ENCODE measurements at regions not wholly inside any gene's neighbourhood (a gene's known extent, or its start where the extent isn't known, plus 50 kb on each side); places are given as distances from the start of the nearest gene placed in this dataset.

DNA sequence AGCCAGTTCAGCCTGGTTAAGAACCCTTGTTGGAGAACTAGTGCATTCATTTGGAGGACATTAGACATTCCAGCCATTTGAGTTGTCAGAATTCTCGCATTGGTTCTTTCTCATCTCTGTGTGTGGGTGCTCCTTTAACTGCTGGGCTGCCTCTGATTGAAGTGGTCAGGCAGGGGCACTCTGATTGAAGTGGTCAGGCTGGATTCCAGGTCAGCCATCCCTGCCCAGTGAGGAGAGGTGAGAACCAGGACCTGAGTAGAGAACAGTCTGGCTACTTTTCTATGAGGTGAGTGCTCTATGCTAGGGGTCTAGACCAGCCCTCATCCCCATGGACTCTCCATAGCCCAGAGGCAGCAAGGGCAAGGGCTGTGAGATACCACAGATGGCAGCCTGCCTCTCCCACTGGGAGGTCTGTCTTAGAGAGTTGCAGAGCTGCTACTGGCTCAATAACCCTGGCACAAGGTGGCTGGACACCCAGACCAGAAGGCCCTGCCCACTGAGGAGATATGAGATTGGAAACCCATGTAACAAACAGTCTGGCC, 691.6 kb downstream of the TMTC2 start:
- no peaks in the 10 kb centered on the region for H3K4me1 Mint-ChIP-seq
- DNase-seq (no peak), ATAC-seq (ENCODE audit: low read depth) (no peak)
- no peaks in the 10 kb centered on the region for H3K27me3 Mint-ChIP-seq
- Histone ChIP-seq H3K4me3 (ENCODE audit: control extremely low read depth in 1 of 5, extremely low read depth in 1 of 5, insufficient read depth in 1 of 5, low read depth in 2 of 5, low read length in 4 of 5) (no peak overlapping the region), H3K27me3 (replicated peaks in 1 of 4; ENCODE audit: control extremely low read depth in 1 of 4, control insufficient read depth in 3 of 4, insufficient read depth in 4 of 4, low read length in 3 of 4) (no peaks in the 10 kb centered on the region), H3K79me2 (ENCODE audit: control insufficient read depth, insufficient read depth, low read length) (no peaks in the 10 kb centered on the region), H3K9me3 (ENCODE audit: control extremely low read depth in 1 of 3, control insufficient read depth in 2 of 3, insufficient read depth in 1 of 3, low read length in 2 of 3) (peaks cover 0 to 3% (median 0%) of the 10 kb centered on the region in 3 donors), H3K27ac (ENCODE audit: low read length in 2 of 2) (no peak overlapping the region), H3K4me2 (replicated peaks; ENCODE audit: low read depth, low read length, poor library complexity, severe bottlenecking) (no peak overlapping the region), H4K20me1 (ENCODE audit: control insufficient read depth, insufficient read depth, low read length, poor library complexity, severe bottlenecking) (no peaks in the 10 kb centered on the region), H3K4me1 (ENCODE audit: control insufficient read depth in 2 of 2, insufficient read depth in 2 of 2, low read length in 2 of 2) (no peaks in the 10 kb centered on the region), H3K9ac (ENCODE audit: low read length) (no peak overlapping the region), H3K36me3 (replicated peaks in 1 of 2; ENCODE audit: control extremely low read depth in 1 of 2, control insufficient read depth in 1 of 2, extremely low read depth in 1 of 2, insufficient read depth in 2 of 2, low read length in 1 of 2) (no peaks in the 10 kb centered on the region), H2AFZ (ENCODE audit: insufficient read depth, low read depth, low read length, poor library complexity, severe bottlenecking) (no peak overlapping the region)
- ChIA-PET POLR2A (no interaction called here), CTCF (interaction anchor here (0.8 kb wide), 1 partner anchor 1528 kb away, joined by 3 read pairs; no protein-coding TSS in a partner anchor)
- H3K9me3 Mint-ChIP-seq (ENCODE audit: insufficient read depth): no peaks in the 10 kb centered on the region
- no peak overlapping the region for H3K27ac Mint-ChIP-seq
- TF ChIP-seq, protein P1, sequence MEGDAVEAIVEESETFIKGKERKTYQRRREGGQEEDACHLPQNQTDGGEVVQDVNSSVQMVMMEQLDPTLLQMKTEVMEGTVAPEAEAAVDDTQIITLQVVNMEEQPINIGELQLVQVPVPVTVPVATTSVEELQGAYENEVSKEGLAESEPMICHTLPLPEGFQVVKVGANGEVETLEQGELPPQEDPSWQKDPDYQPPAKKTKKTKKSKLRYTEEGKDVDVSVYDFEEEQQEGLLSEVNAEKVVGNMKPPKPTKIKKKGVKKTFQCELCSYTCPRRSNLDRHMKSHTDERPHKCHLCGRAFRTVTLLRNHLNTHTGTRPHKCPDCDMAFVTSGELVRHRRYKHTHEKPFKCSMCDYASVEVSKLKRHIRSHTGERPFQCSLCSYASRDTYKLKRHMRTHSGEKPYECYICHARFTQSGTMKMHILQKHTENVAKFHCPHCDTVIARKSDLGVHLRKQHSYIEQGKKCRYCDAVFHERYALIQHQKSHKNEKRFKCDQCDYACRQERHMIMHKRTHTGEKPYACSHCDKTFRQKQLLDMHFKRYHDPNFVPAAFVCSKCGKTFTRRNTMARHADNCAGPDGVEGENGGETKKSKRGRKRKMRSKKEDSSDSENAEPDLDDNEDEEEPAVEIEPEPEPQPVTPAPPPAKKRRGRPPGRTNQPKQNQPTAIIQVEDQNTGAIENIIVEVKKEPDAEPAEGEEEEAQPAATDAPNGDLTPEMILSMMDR (IDR thresholded peaks at IDR 0.05): no peak
- TF ChIP-seq EZH2 (IDR thresholded peaks at IDR 0.05; ENCODE audit: borderline replicate concordance, insufficient read depth, low read depth, low read length, poor library complexity, severe bottlenecking): no peak
- no peak overlapping the region for H3K4me3 Mint-ChIP-seq
- intact Hi-C loops (cut with micrococcal nuclease): no loop called here
- WGBS (ENCODE audit: insufficient coverage): 100% methylated on average over 1 of the region's 1 CpG

DNA sequence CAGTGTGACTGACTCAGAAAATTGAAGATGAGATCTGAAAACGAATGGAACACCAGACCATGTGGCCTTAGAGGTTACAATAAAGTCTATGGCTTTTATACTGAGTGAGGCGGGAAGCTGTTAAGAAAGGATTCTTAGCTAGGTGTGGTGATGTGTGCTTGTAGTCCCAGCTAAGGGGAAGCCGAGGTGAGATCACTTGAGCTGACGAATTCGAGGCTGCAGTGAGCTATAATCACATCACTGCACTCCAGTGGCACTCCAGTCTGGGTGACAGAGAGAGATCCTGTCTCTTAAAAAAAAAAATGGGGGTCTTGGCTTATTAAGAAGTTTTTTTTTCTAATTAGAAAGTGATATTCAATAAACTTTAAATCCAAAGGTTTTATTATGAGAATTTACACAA, 678.6 kb downstream of the TMTC2 start:
- Mint-ChIP-seq H3K4me1 (no peaks in the 10 kb centered on the region), H3K4me3 (no peak overlapping the region), H3K27ac (no peak overlapping the region), H3K27me3 (no peaks in the 10 kb centered on the region), H3K9me3 (ENCODE audit: insufficient read depth) (no peaks in the 10 kb centered on the region)
- Histone ChIP-seq H3K4me3 (ENCODE audit: control extremely low read depth in 1 of 5, extremely low read depth in 1 of 5, insufficient read depth in 1 of 5, low read depth in 2 of 5, low read length in 4 of 5) (no peak overlapping the region), H3K9ac (ENCODE audit: low read length) (no peak overlapping the region), H3K4me1 (ENCODE audit: control insufficient read depth in 2 of 2, insufficient read depth in 2 of 2, low read length in 2 of 2) (no peaks in the 10 kb centered on the region), H3K4me2 (replicated peaks; ENCODE audit: low read depth, low read length, poor library complexity, severe bottlenecking) (no peak overlapping the region), H3K27me3 (replicated peaks in 1 of 4; ENCODE audit: control extremely low read depth in 1 of 4, control insufficient read depth in 3 of 4, insufficient read depth in 4 of 4, low read length in 3 of 4) (no peaks in the 10 kb centered on the region), H3K36me3 (replicated peaks in 1 of 2; ENCODE audit: control extremely low read depth in 1 of 2, control insufficient read depth in 1 of 2, extremely low read depth in 1 of 2, insufficient read depth in 2 of 2, low read length in 1 of 2) (no peaks in the 10 kb centered on the region), H4K20me1 (ENCODE audit: control insufficient read depth, insufficient read depth, low read length, poor library complexity, severe bottlenecking) (no peaks in the 10 kb centered on the region), H3K79me2 (ENCODE audit: control insufficient read depth, insufficient read depth, low read length) (no peaks in the 10 kb centered on the region), H2AFZ (ENCODE audit: insufficient read depth, low read depth, low read length, poor library complexity, severe bottlenecking) (no peak overlapping the region), H3K9me3 (ENCODE audit: control extremely low read depth in 1 of 3, control insufficient read depth in 2 of 3, insufficient read depth in 1 of 3, low read length in 2 of 3) (no peaks in the 10 kb centered on the region), H3K27ac (ENCODE audit: low read length in 2 of 2) (no peak overlapping the region)
- DNase-seq (no peak), ATAC-seq (ENCODE audit: low read depth) (no peak)
- WGBS (ENCODE audit: insufficient coverage): 50% methylated on average over 2 of the region's 5 CpGs
- ChIA-PET CTCF (no interaction called here), POLR2A (no interaction called here)
- intact Hi-C loops (cut with micrococcal nuclease): no loop called here
- no peak for TF ChIP-seq EZH2 (IDR thresholded peaks at IDR 0.05; ENCODE audit: borderline replicate concordance, insufficient read depth, low read depth, low read length, poor library complexity, severe bottlenecking)

All from B cell (primary cell).